Glutamatergic neuron (in vitro differentiated cells): ENCODE measurements at regions not wholly inside any gene's neighbourhood (a gene's known extent, or its start where the extent isn't known, plus 50 kb on each side); places are given as distances from the start of the nearest gene placed in this dataset.

ENCODE experiments used
- DNase-seq: peaks from one replicate; pipeline ENCODE4 v3.0.0; 2022
- H3K27ac Mint-ChIP-seq: one replicate; pipeline ENCODE4 v1.8.0; 2020; ENCODE audit warnings: mild to moderate bottlenecking, mixed read lengths, inconsistent platforms; ENCODE audit not compliant: unreplicated experiment
- H3K27me3 Mint-ChIP-seq: one replicate; pipeline ENCODE4 v1.8.0; 2020; ENCODE audit warnings: mild to moderate bottlenecking, moderate library complexity, mixed read lengths, inconsistent platforms; ENCODE audit not compliant: unreplicated experiment
- H3K36me3 Mint-ChIP-seq: one replicate; pipeline ENCODE4 v1.8.0; 2020; ENCODE audit warnings: mild to moderate bottlenecking, mixed read lengths, inconsistent platforms; ENCODE audit not compliant: unreplicated experiment
- H3K4me1 Mint-ChIP-seq: one replicate; pipeline ENCODE4 v1.8.0; 2020; ENCODE audit warnings: mild to moderate bottlenecking, low read depth, mixed read lengths, inconsistent platforms; ENCODE audit not compliant: unreplicated experiment
- H3K4me3 Mint-ChIP-seq: one replicate; pipeline ENCODE4 v1.8.0; 2020; ENCODE audit warnings: mild to moderate bottlenecking, mixed read lengths, inconsistent platforms; ENCODE audit not compliant: unreplicated experiment
- H3K9me3 Mint-ChIP-seq: one replicate; pipeline ENCODE4 v1.8.0; 2020; ENCODE audit warnings: mild to moderate bottlenecking, moderate library complexity, mixed read lengths, inconsistent platforms; ENCODE audit not compliant: unreplicated experiment
- TF ChIP-seq, protein P1 (sequence below): fragments of 200-600 bp; sonication (generic); IDR thresholded peaks from one replicate; pipeline ENCODE4 v1.5.0; 2021; ENCODE audit not compliant: partially characterized antibody, unreplicated experiment

GRCh38 chr7:41834805-41835694 lies 132.2 kb upstream of the INHBA start:
- H3K4me3 Mint-ChIP-seq, result no peak overlapping the region
- DNase-seq, result no peak
- no peaks in the 10 kb centered on the region for H3K36me3 Mint-ChIP-seq
- TF ChIP-seq, protein P1, sequence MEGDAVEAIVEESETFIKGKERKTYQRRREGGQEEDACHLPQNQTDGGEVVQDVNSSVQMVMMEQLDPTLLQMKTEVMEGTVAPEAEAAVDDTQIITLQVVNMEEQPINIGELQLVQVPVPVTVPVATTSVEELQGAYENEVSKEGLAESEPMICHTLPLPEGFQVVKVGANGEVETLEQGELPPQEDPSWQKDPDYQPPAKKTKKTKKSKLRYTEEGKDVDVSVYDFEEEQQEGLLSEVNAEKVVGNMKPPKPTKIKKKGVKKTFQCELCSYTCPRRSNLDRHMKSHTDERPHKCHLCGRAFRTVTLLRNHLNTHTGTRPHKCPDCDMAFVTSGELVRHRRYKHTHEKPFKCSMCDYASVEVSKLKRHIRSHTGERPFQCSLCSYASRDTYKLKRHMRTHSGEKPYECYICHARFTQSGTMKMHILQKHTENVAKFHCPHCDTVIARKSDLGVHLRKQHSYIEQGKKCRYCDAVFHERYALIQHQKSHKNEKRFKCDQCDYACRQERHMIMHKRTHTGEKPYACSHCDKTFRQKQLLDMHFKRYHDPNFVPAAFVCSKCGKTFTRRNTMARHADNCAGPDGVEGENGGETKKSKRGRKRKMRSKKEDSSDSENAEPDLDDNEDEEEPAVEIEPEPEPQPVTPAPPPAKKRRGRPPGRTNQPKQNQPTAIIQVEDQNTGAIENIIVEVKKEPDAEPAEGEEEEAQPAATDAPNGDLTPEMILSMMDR, result no peak
- no peaks in the 10 kb centered on the region for H3K27me3 Mint-ChIP-seq
- H3K9me3 Mint-ChIP-seq, result no peaks in the 10 kb centered on the region
- no peak overlapping the region for H3K27ac Mint-ChIP-seq
- no peaks in the 10 kb centered on the region for H3K4me1 Mint-ChIP-seq

- Mint-ChIP-seq H3K9me3 (no peaks in the 10 kb centered on the region), H3K4me3 (no peak overlapping the region), H3K36me3 (no peaks in the 10 kb centered on the region), H3K27ac (no peak overlapping the region), H3K4me1 (no peaks in the 10 kb centered on the region), H3K27me3 (no peaks in the 10 kb centered on the region)
- TF ChIP-seq, protein P1, result no peak
- no peak for DNase-seq
Measured at GRCh38 chr7:41832941-41833340, 130.1 kb upstream of the INHBA start.

DNA sequence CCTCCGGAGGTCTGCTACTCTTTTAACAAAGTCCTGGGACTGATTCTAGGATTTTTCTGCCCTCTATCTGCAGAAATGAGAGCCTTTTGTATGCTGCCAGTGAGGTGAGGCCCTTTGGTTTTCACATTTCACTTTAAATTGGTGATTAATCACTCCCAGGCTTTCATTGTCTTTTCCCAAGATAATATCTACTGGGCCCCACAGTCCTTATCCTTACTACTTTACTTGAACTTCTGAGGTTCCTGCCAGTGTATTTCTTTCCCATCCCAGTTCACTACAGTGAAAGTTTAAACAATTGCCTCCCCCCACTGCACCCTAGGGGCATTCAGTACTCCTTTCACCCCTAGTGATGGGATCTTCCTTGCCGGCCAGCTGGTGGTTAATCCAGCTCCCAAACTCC lies 127.4 kb upstream of the INHBA start:
- H3K27ac Mint-ChIP-seq, result no peak overlapping the region
- H3K4me1 Mint-ChIP-seq, result no peaks in the 10 kb centered on the region
- no peak for DNase-seq
- H3K4me3 Mint-ChIP-seq, result no peak overlapping the region
- H3K36me3 Mint-ChIP-seq, result no peaks in the 10 kb centered on the region
- no peaks in the 10 kb centered on the region for H3K27me3 Mint-ChIP-seq
- TF ChIP-seq, protein P1, result no peak
- H3K9me3 Mint-ChIP-seq, result no peaks in the 10 kb centered on the region

GRCh38 chr7:41828911-41829310 lies 126.0 kb upstream of the INHBA start:
- Mint-ChIP-seq H3K9me3 (no peaks in the 10 kb centered on the region), H3K36me3 (no peaks in the 10 kb centered on the region)
- TF ChIP-seq, protein P1, result no peak

DNA sequence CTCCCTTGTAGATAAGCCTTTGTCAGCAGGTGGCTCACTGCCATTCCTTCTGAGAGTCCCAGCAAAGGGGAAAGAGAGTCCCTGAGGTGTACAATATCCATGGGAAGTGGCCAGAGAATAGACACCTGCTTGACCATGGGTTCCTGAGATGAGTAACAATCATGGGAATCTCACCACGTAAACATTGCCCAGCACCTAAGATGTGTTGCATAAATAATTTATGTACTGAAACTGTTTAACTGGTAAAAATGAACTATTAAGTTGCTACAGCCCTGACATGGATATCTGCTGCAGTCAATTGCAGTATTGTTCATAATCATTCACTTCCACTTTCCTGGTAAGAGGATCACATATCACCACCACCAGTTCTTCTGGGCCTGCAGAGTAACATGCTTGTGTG lies 123.8 kb upstream of the INHBA start:
- DNase-seq, result no peak
- TF ChIP-seq, protein P1, result no peak
- Mint-ChIP-seq H3K27me3 (peaks cover 1% of the 10 kb centered on the region), H3K4me1 (no peaks in the 10 kb centered on the region), H3K27ac (no peak overlapping the region), H3K36me3 (no peaks in the 10 kb centered on the region), H3K9me3 (no peaks in the 10 kb centered on the region), H3K4me3 (no peak overlapping the region)

More at GRCh38 chr7:41828911-41829310, 126.0 kb upstream of the INHBA start:
- H3K27ac Mint-ChIP-seq, result no peak overlapping the region
- H3K27me3 Mint-ChIP-seq, result no peaks in the 10 kb centered on the region
- H3K4me3 Mint-ChIP-seq, result no peak overlapping the region
- no peaks in the 10 kb centered on the region for H3K4me1 Mint-ChIP-seq
- no peak for DNase-seq
